Common myeloid progenitor, CD34-positive (primary cell): ENCODE measurements at regions not wholly inside any gene's neighbourhood (a gene's known extent, or its start where the extent isn't known, plus 50 kb on each side); places are given as distances from the start of the nearest gene placed in this dataset.

Experiments used
- CTCF ChIA-PET: fragments of 350-600 bp; sonication (Branson Sonifier 250); formaldehyde crosslinking; loops from one replicate; lab custom pipeline; 2021; ENCODE audit warnings: antibody characterized with exemption; lab: Charles Lee
- POLR2A ChIA-PET: fragments of 350-600 bp; sonication (Branson Sonifier 250); formaldehyde crosslinking; loops from one replicate; lab custom pipeline; 2021; ENCODE audit warnings: antibody characterized with exemption; lab: Charles Lee
- DNase-seq, 3 donors: peaks; one replicate each; pipeline versions ENCODE4 v3.0.0 to v3.0.0-alpha.2; 2013
- H3K27ac ChIP-seq, 2 experiments: 1 replicate in 1 of 2; 2 replicates in 1 of 2; pipeline ENCODE4 v1.7.0; 2013; ENCODE audit warnings: inconsistent platforms in 2 of 2, low read length in 2 of 2, mild to moderate bottlenecking in 2 of 2, low read depth in 1 of 2, moderate library complexity in 1 of 2; ENCODE audit not compliant: severe bottlenecking in 2 of 2, insufficient read depth in 1 of 2, poor library complexity in 1 of 2
- H3K27me3 ChIP-seq, 5 experiments: replicated peaks in 2 of 5; 1 replicate in 3 of 5; 2 replicates in 2 of 5; pipeline versions ENCODE4 v1.6.1 to v1.7.0; 2013; ENCODE audit warnings: low read length in 4 of 5, mild to moderate bottlenecking in 2 of 5, moderate library complexity in 2 of 5, inconsistent platforms in 1 of 5; ENCODE audit not compliant: insufficient read depth in 5 of 5, control insufficient read depth in 4 of 5
- H3K36me3 ChIP-seq, 4 experiments: 1 replicate in 2 of 4; 2 replicates in 2 of 4; pipeline versions ENCODE4 v1.6.1 to v1.7.0; 2013; ENCODE audit warnings: low read length in 3 of 4, control low read depth in 1 of 4, mild to moderate bottlenecking in 1 of 4; ENCODE audit not compliant: control insufficient read depth in 4 of 4, insufficient read depth in 4 of 4
- H3K4me1 ChIP-seq, 4 experiments: 1 replicate in 3 of 4; 2 replicates in 1 of 4; pipeline versions ENCODE4 v1.6.1 to v1.7.1; 2013; ENCODE audit warnings: low read length in 3 of 4, mild to moderate bottlenecking in 3 of 4, control low read depth in 1 of 4, inconsistent platforms in 1 of 4, moderate library complexity in 1 of 4; ENCODE audit not compliant: control insufficient read depth in 4 of 4, insufficient read depth in 4 of 4; ENCODE audit errors: control extremely low read depth in 1 of 4
- H3K4me3 ChIP-seq, 7 experiments: 1 replicate in 4 of 7; 2 replicates in 3 of 7; pipeline versions ENCODE4 v1.5.1 to v1.7.0; 2013; ENCODE audit warnings: mild to moderate bottlenecking in 7 of 7, low read length in 6 of 7, moderate library complexity in 6 of 7, inconsistent platforms in 2 of 7, low read depth in 2 of 7, control low read depth in 1 of 7; ENCODE audit not compliant: insufficient read depth in 4 of 7, control insufficient read depth in 1 of 7; ENCODE audit errors: extremely low read depth in 1 of 7
- H3K9me3 ChIP-seq, 5 experiments: 1 replicate in 4 of 5; 2 replicates in 1 of 5; pipeline versions ENCODE4 v1.6.1 to v1.7.1; 2013; ENCODE audit warnings: low read length in 4 of 5, mild to moderate bottlenecking in 2 of 5, inconsistent platforms in 1 of 5, low read depth in 1 of 5, moderate library complexity in 1 of 5; ENCODE audit not compliant: control insufficient read depth in 4 of 5, insufficient read depth in 2 of 5; ENCODE audit errors: control extremely low read depth in 1 of 5
- WGBS: methylation state at CpG from one replicate; pipeline ENCODE4 v1.1.5; 2013; ENCODE audit not compliant: insufficient coverage; 5-methylcytosine and 5-hydroxymethylcytosine counted together

GRCh38 chr16:31700530-31701388, 172.8 kb upstream of the ZNF267 start:
- ChIA-PET POLR2A (interaction anchor here (0.7 to 0.9 kb wide), 2 partner anchors 11 to 242 kb away, joined by 3 read pairs; partner anchors contain the start of gene ARMC5), CTCF (interaction anchor here (1.6 to 1.7 kb wide), 3 partner anchors 173 to 248 kb away, joined by 3 to 6 read pairs (median 4); partner anchors contain the start of gene ZNF267)

GRCh38 chr16:31701734-31702133, 171.9 kb upstream of the ZNF267 start:
- ChIA-PET CTCF (interaction anchor here (1.0 to 1.8 kb wide), 4 partner anchors 11 to 249 kb away, joined by 3 to 11 read pairs (median 4); partner anchors contain the start of gene ZNF267), POLR2A (no interaction called here)
- H3K27me3 ChIP-seq: peaks cover 0 to 12% (median 0%) of the 10 kb centered on the region in 5 experiments
- WGBS: 80% methylated on average over 1 of the region's 3 CpGs
- H3K4me1 ChIP-seq: peaks cover 10 to 23% (median 17%) of the 10 kb centered on the region in 4 experiments
- H3K27ac ChIP-seq: no peak overlapping the region
- no peak for DNase-seq
- no peaks in the 10 kb centered on the region for H3K9me3 ChIP-seq
- H3K36me3 ChIP-seq: peaks cover 5 to 44% (median 26%) of the 10 kb centered on the region in 4 experiments
- peak overlapping the region in 3 of 7 experiments; percentile 22 to 94 (median 27) for H3K4me3 ChIP-seq

More at GRCh38 chr16:31700530-31701388, 172.8 kb upstream of the ZNF267 start:
- WGBS: under 1% methylated on average over 51 of the region's 56 CpGs
- Histone ChIP-seq H3K4me1 (peaks cover 10 to 32% (median 25%) of the 10 kb centered on the region in 4 experiments), H3K36me3 (peaks cover 0 to 34% (median 20%) of the 10 kb centered on the region in 4 experiments), H3K9me3 (no peaks in the 10 kb centered on the region), H3K27ac (peak overlapping the region in 1 of 2 experiments; percentile 55), H3K27me3 (peaks cover 0 to 12% (median 0%) of the 10 kb centered on the region in 5 experiments), H3K4me3 (peak overlapping the region; percentile 67 to 94 (median 84))
- peak; percentile 61 to 84 (median 84) for DNase-seq

GRCh38 chr16:31702796-31703195, 170.8 kb upstream of the ZNF267 start:
- Histone ChIP-seq H3K4me3 (no peak overlapping the region), H3K27ac (no peak overlapping the region), H3K36me3 (peaks cover 5 to 50% (median 32%) of the 10 kb centered on the region in 4 experiments), H3K9me3 (no peaks in the 10 kb centered on the region), H3K27me3 (peaks cover 0 to 7% (median 0%) of the 10 kb centered on the region in 5 experiments), H3K4me1 (peaks cover 10 to 23% (median 17%) of the 10 kb centered on the region in 4 experiments)
- ChIA-PET POLR2A (no interaction called here), CTCF (interaction anchor here (1.0 to 1.8 kb wide), 3 partner anchors 8 to 12 kb away, joined by 3 to 11 read pairs (median 6); a partner anchor contains a TSS)
- DNase-seq: no peak
- WGBS: 88% methylated on average over 5 of the region's 5 CpGs

- POLR2A ChIA-PET: no interaction called here
- no peaks in the 10 kb centered on the region for H3K9me3 ChIP-seq
- peaks cover 0 to 4% (median 0%) of the 10 kb centered on the region in 5 experiments for H3K27me3 ChIP-seq
- H3K27ac ChIP-seq: no peak overlapping the region
- CTCF ChIA-PET: no interaction called here
- WGBS: 100% methylated on average over 4 of the region's 5 CpGs
- peaks cover 10 to 29% (median 20%) of the 10 kb centered on the region in 4 experiments for H3K4me1 ChIP-seq
- no peak for DNase-seq
- no peak overlapping the region for H3K4me3 ChIP-seq
- H3K36me3 ChIP-seq: peaks cover 5 to 57% (median 36%) of the 10 kb centered on the region in 4 experiments
Measured at GRCh38 chr16:31703526-31704128, 170.0 kb upstream of the ZNF267 start.

- peaks cover 0 to 3% (median 0%) of the 10 kb centered on the region in 5 experiments for H3K27me3 ChIP-seq
- 100% methylated on average over 3 of the region's 9 CpGs for WGBS
- no peak overlapping the region for H3K4me3 ChIP-seq
- CTCF ChIA-PET: no interaction called here
- peaks cover 5 to 62% (median 39%) of the 10 kb centered on the region in 4 experiments for H3K36me3 ChIP-seq
- H3K9me3 ChIP-seq: no peaks in the 10 kb centered on the region
- H3K27ac ChIP-seq: no peak overlapping the region
- no peak for DNase-seq
- POLR2A ChIA-PET: no interaction called here
- H3K4me1 ChIP-seq: peaks cover 10 to 29% (median 20%) of the 10 kb centered on the region in 4 experiments
Measured at GRCh38 chr16:31704138-31704537, 169.5 kb upstream of the ZNF267 start.

- no peak for DNase-seq
- POLR2A ChIA-PET: interaction anchor here (0.6 kb wide), 1 partner anchor 242 kb away, joined by 3 read pairs; no protein-coding TSS in a partner anchor
- H3K27ac ChIP-seq: no peak overlapping the region
- CTCF ChIA-PET: interaction anchor here (1.1 to 1.2 kb wide), 2 partner anchors 9 kb away, joined by 3 to 4 read pairs; no protein-coding TSS in a partner anchor
- peaks cover 7 to 25% (median 20%) of the 10 kb centered on the region in 4 experiments for H3K4me1 ChIP-seq
- H3K4me3 ChIP-seq: no peak overlapping the region
- H3K36me3 ChIP-seq: peaks cover 5 to 64% (median 39%) of the 10 kb centered on the region in 4 experiments
- H3K27me3 ChIP-seq: peaks cover 0 to 3% (median 0%) of the 10 kb centered on the region in 5 experiments
- 95% methylated on average over 4 of the region's 5 CpGs for WGBS
- H3K9me3 ChIP-seq: no peaks in the 10 kb centered on the region
Measured at GRCh38 chr16:31705371-31705770, 168.2 kb upstream of the ZNF267 start.
